IMR-90 (cell line): ENCODE measurements at regions not wholly inside any gene's neighbourhood (a gene's known extent, or its start where the extent isn't known, plus 50 kb on each side); places are given as distances from the start of the nearest gene placed in this dataset.

Experiments
- ATAC-seq: fragments of 200-7000 bp; cut with Tn5 transposase; 2 replicates; pipeline ENCODE4 v1.9.1; 2020; ENCODE audit warnings: low read depth, mild to moderate bottlenecking, moderate library complexity
- BruUV-seq: library from RNA; stranded (reverse); fragments of 400-500 nt; replicated peaks from 2 replicates; lab custom pipeline; 2021; lab: Mats Ljungman, UMichigan
- CTCF ChIA-PET: fragments of 300-600 bp; formaldehyde crosslinking; extraction: SDS; loops from one replicate; lab custom pipeline; 2021; ENCODE audit warnings: antibody characterized with exemption; lab: Yijun Ruan, JAX
- POLR2A ChIA-PET: fragments of 300-600 bp; sonication (Branson Sonifier 250); formaldehyde crosslinking; loops from one replicate; lab custom pipeline; 2022; ENCODE audit warnings: antibody characterized with exemption; ENCODE audit not compliant: unreplicated experiment; lab: Charles Lee
- DNase-seq: peaks from one replicate; pipeline ENCODE4 v3.0.0; 2013
- H2AFZ ChIP-seq: replicated peaks from 2 replicates; pipeline ENCODE3; 2013; ENCODE audit warnings: low read length, mild to moderate bottlenecking; ENCODE audit not compliant: poor library complexity
- H2AK5ac ChIP-seq: 2 replicates; pipeline ENCODE4 v1.6.1; 2013; ENCODE audit warnings: low read depth, low read length, inconsistent platforms
- H2AK9ac ChIP-seq: replicated peaks from 2 replicates; pipeline ENCODE3; 2013; ENCODE audit warnings: mild to moderate bottlenecking, low read depth, low read length, moderate library complexity; ENCODE audit not compliant: poor library complexity
- H2BK120ac ChIP-seq: 2 replicates; pipeline ENCODE4 v1.6.1; 2013; ENCODE audit warnings: low read depth, low read length, inconsistent platforms
- H2BK15ac ChIP-seq: 3 replicates; pipeline ENCODE4 v1.6.1; 2013; ENCODE audit warnings: low read depth, low read length, inconsistent platforms
- H2BK20ac ChIP-seq: 2 replicates; pipeline ENCODE4 v1.6.1; 2013; ENCODE audit warnings: low read depth, mild to moderate bottlenecking, inconsistent platforms, low read length, moderate library complexity
- H2BK5ac ChIP-seq: 2 replicates; pipeline ENCODE4 v1.6.1; 2013; ENCODE audit warnings: mild to moderate bottlenecking, low read depth, low read length, inconsistent platforms; ENCODE audit not compliant: poor library complexity, severe bottlenecking
- H3K14ac ChIP-seq: replicated peaks from 2 replicates; pipeline ENCODE4 v1.6.1; 2013; ENCODE audit warnings: low read depth, low read length, inconsistent platforms
- H3K18ac ChIP-seq: 2 replicates; pipeline ENCODE4 v1.6.1; 2013; ENCODE audit warnings: low read depth, low read length, control low read depth
- H3K23ac ChIP-seq: 2 replicates; pipeline ENCODE4 v1.6.1; 2013; ENCODE audit warnings: low read depth, low read length, inconsistent platforms
- H3K27ac ChIP-seq: 2 replicates; pipeline ENCODE4 v1.5.1; 2013; ENCODE audit warnings: mild to moderate bottlenecking, control low read depth, low read length; ENCODE audit not compliant: insufficient read depth
- H3K27me3 ChIP-seq: 2 replicates; pipeline ENCODE4 v1.6.1; 2013; ENCODE audit warnings: low read length; ENCODE audit not compliant: control insufficient read depth, insufficient read depth
- H3K36me3 ChIP-seq: 2 replicates; pipeline ENCODE4 v1.6.1; 2013; ENCODE audit warnings: low read length, mixed read lengths; ENCODE audit not compliant: control insufficient read depth, insufficient read depth
- H3K4ac ChIP-seq: 2 replicates; pipeline ENCODE4 v1.6.1; 2013; ENCODE audit warnings: low read depth, low read length, inconsistent platforms
- H3K4me1 ChIP-seq: 2 replicates; pipeline ENCODE4 v1.6.1; 2013; ENCODE audit warnings: low read length, mixed read lengths; ENCODE audit not compliant: control insufficient read depth, insufficient read depth
- H3K4me2 ChIP-seq: 2 replicates; pipeline ENCODE4 v1.6.1; 2013; ENCODE audit warnings: low read depth, mild to moderate bottlenecking, control low read depth, low read length, moderate library complexity
- H3K4me3 ChIP-seq: 2 replicates; pipeline ENCODE4 v1.5.1; 2013; ENCODE audit warnings: low read depth, mild to moderate bottlenecking, control low read depth, low read length, moderate library complexity; ENCODE audit not compliant: insufficient read depth
- H3K56ac ChIP-seq: 2 replicates; pipeline ENCODE4 v1.6.1; 2013; ENCODE audit warnings: low read length, inconsistent platforms; ENCODE audit not compliant: insufficient read depth; ENCODE audit errors: extremely low read depth
- H3K79me1 ChIP-seq, 2 experiments: 2 replicates each; pipeline ENCODE4 v1.6.1; 2013; ENCODE audit warnings: low read length in 2 of 2, inconsistent platforms in 1 of 2, low read depth in 1 of 2
- H3K9ac ChIP-seq: 2 replicates; pipeline ENCODE4 v1.6.1; 2013; ENCODE audit warnings: low read depth, low read length, control low read depth
- H3K9me1 ChIP-seq: 2 replicates; pipeline ENCODE4 v1.6.1; 2013; ENCODE audit warnings: low read length, inconsistent platforms; ENCODE audit not compliant: insufficient read depth
- H3K9me3 ChIP-seq: 2 replicates; pipeline ENCODE4 v1.6.1; 2013; ENCODE audit warnings: low read length; ENCODE audit not compliant: control insufficient read depth, insufficient read depth
- H4K20me1 ChIP-seq: 2 replicates; pipeline ENCODE4 v1.6.1; 2013; ENCODE audit warnings: low read length, inconsistent platforms; ENCODE audit not compliant: insufficient read depth
- H4K5ac ChIP-seq: 2 replicates; pipeline ENCODE4 v1.6.1; 2013; ENCODE audit warnings: mild to moderate bottlenecking, low read depth, low read length, control low read depth
- H4K8ac ChIP-seq, 2 experiments: 2 replicates each; pipeline ENCODE4 v1.6.1; 2013; ENCODE audit warnings: low read depth in 2 of 2, low read length in 2 of 2, control low read depth in 1 of 2, inconsistent platforms in 1 of 2
- H4K91ac ChIP-seq: 2 replicates; pipeline ENCODE4 v1.6.1; 2013; ENCODE audit warnings: low read depth, low read length, inconsistent platforms; ENCODE audit not compliant: insufficient read depth
- ELK1 ChIP-seq: fragments of 150-350 bp; IDR thresholded peaks from 2 replicates; pipeline ENCODE4 v1.6.1; 2016; ENCODE audit warnings: low read depth, mild to moderate bottlenecking, low read length, moderate library complexity, borderline replicate concordance
- RAD21 ChIP-seq: IDR thresholded peaks from 2 replicates; pipeline ENCODE4 v1.6.1; 2012; ENCODE audit warnings: low read length, improper control_type of control experiment
- WGBS, 2 experiments: methylation state at CpG; one replicate each; pipeline versions ENCODE4 v1.1.5 to v1.1.7; 2013; ENCODE audit warnings: missing lambda C conversion rate in 2 of 2; ENCODE audit not compliant: insufficient read length in 1 of 2; ENCODE audit errors: extremely low coverage in 2 of 2; 5-methylcytosine and 5-hydroxymethylcytosine counted together
- dilution Hi-C: fragments of 300-500 bp; cut with HindIII; formaldehyde crosslinking; loops from one replicate; pipeline ENCODE4 v1.14.3; 2018; ENCODE audit warnings: low sequenced_read_pairs; ENCODE audit not compliant: unreplicated experiment
- in situ Hi-C: fragments of 300-500 bp; cut with MboI; formaldehyde crosslinking; loops from 3 replicates; pipeline ENCODE4 v1.14.3; 2019; ENCODE audit warnings: low sequenced_read_pairs, inconsistent platforms, mixed read lengths
- intact Hi-C: fragments of 100-400 bp; cut with micrococcal nuclease; formaldehyde crosslinking; loops from 2 replicates; pipeline ENCODE4 v1.10.0; 2022

- no peaks in the 10 kb centered on the region for H4K20me1 ChIP-seq
- H3K4me3 ChIP-seq, result no peak overlapping the region
- no CpG with 5 or more reads among the region's 1 CpG for WGBS, 2 experiments
- no peak overlapping the region for H4K8ac ChIP-seq
- in situ Hi-C loops, result no loop called here
- H3K9me3 ChIP-seq, result no peaks in the 10 kb centered on the region
- H2AFZ ChIP-seq, result no peak overlapping the region
- no peak overlapping the region for H3K9ac ChIP-seq
- H3K4ac ChIP-seq, result no peak overlapping the region
- no peak overlapping the region for H3K27ac ChIP-seq
- H3K27me3 ChIP-seq, result no peaks in the 10 kb centered on the region
- ChIA-PET CTCF (no interaction called here), POLR2A (no interaction called here)
- no peak overlapping the region for H3K18ac ChIP-seq
- no peaks in the 10 kb centered on the region for H3K79me1 ChIP-seq
- no peak overlapping the region for H2BK120ac ChIP-seq
- no peak overlapping the region for H4K5ac ChIP-seq
- TF ChIP-seq RAD21 (no peak), ELK1 (no peak)
- dilution Hi-C loops, result no loop called here
- no TSS peak for BruUV-seq
- H2AK5ac ChIP-seq, result no peak overlapping the region
- H2BK15ac ChIP-seq, result no peak overlapping the region
- no peak for DNase-seq
- H3K23ac ChIP-seq, result no peak overlapping the region
- no peak for ATAC-seq
- H3K14ac ChIP-seq, result no peak overlapping the region
- no peak overlapping the region for H2AK9ac ChIP-seq
- H4K91ac ChIP-seq, result no peak overlapping the region
- no peaks in the 10 kb centered on the region for H3K9me1 ChIP-seq
- no peaks in the 10 kb centered on the region for H3K4me1 ChIP-seq
- H3K4me2 ChIP-seq, result no peak overlapping the region
- H2BK5ac ChIP-seq, result no peak overlapping the region
- no peak overlapping the region for H2BK20ac ChIP-seq
- intact Hi-C loops, result no loop called here
- H3K36me3 ChIP-seq, result no peaks in the 10 kb centered on the region
- H3K56ac ChIP-seq, result no peak overlapping the region
These were observed 2152.9 kb downstream of the ARAP2 start for GRCh38 chr4:34091451-34091850.
